DMS153 (cell line): ENCODE measurements at regions not wholly inside any gene's neighbourhood (a gene's known extent, or its start where the extent isn't known, plus 50 kb on each side); places are given as distances from the start of the nearest gene placed in this dataset.

Experiments used
- DNase-seq: peaks from one replicate; lab custom pipeline; 2025; lab: John Stamatoyannopoulos, UW

- DNase-seq: no peak
Observed at GRCh38 chr18:70456376-70456775, 167.5 kb downstream of the SOCS6 start.

GRCh38 chr18:70455731-70456130 is 166.9 kb downstream of the SOCS6 start:
- no peak for DNase-seq

DNA sequence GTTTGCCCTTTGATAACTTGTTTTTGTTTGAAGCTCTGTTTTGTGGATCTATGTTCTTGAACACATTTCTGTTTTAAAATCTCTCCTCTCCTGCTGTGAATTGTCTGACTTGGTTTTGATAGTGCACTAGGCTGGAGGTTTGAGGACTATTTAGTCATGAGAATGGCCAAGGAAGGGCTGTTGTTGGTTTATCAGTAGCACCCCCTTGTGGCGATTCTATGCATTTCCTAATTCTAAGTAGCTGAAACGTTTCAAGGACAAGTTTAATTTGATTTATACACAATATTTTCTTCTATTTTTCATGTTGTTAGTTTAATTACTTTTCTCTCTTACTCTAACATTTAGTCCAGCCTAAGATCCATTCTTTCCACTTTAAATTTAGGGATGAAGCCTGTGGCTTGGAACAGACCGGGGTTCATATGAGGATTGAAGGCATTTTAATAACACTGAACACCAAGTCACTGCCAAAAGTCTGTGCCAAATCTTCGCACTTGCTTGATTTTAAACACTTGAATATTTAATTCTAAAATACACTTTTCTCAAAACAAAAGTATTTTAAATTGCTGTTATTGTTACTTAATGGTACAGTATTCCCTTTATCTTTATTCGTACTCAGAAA is 166.0 kb downstream of the SOCS6 start:
- DNase-seq: peak; percentile 5

- DNase-seq: no peak
Observed at GRCh38 chr18:70453058-70453775, 164.4 kb downstream of the SOCS6 start.

- DNase-seq: no peak
Observed at GRCh38 chr18:70452501-70452900, 163.7 kb downstream of the SOCS6 start.

DNA sequence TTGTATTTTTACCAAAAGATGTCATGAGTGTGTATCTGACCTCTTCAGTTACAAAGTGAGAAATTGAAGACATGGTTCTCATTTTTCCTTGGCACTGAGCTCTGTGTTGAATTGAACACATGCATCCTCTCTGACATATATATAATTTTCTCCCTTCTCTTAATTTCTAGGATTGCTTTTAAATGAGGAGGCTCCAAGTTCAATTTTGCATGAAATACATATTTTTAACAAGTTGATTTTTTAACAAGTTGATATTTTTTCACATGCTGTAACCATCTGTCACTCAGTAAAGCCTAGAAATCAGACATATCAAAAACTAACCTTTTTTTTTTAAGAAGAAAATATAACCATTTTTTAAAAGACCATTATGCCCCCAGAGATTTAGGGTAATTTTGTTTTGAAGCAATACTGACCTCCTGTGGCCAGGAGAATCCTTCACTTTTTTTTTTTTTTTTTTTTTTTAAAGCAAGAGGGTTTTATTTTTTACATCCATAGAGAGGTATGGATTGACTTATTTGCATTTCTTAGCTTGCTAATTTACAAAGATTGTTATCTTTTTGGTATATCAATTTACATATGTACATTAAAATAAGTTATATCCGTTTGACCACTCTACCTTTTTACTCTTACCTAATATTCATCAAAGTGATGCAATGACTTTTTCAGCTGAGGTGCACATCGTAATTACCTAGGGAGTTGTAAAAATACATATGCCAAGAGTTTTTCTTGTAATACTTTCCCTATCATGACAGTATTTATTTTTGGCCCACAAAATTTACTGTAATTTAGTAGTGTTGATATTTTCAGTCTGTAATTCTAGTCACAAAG is 161.8 kb downstream of the SOCS6 start:
- DNase-seq: no peak

DNA sequence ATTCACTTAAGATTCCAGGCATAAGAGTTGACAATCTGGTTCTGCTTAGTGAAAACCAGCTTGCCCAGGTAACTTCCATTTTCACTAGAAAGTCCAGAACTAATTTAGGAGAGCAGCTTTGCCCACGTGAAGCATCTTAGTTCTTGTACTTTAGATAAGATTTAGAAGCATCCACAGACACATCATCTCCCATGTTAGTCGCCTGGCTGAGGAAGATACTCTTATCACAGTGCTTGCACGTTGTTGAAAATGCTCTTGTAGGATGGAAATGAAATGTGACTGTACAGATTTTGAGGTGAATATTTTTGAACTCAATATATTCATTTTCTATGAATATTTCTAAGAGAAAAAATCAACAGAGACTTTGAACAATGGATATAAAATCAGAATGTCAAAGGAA is 159.7 kb downstream of the SOCS6 start:
- DNase-seq: no peak

DNA sequence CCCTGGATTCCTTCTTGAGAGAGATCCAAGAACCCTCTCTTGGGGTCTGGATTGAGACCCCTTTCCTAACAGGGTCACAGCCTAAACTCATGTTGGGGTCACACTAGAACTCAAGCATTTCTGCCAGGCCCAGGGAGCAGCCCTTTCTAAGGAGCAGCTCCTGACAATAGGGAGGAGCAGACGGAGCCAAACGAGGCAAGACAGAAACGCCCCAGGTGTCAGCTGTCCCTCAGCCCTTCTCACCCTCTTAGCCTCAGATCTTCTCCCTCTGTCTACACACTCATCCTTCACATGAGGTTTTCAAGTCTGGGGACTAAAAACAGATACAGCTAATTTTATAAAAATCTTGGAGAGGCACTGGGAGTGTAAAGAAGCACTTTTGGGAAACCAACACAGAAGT is 157.2 kb downstream of the SOCS6 start:
- no peak for DNase-seq

- no peak for DNase-seq
Observed at GRCh38 chr18:70442933-70443332, 154.1 kb downstream of the SOCS6 start.

GRCh38 chr18:70432804-70433400 is 144.1 kb downstream of the SOCS6 start:
- no peak for DNase-seq

DNA sequence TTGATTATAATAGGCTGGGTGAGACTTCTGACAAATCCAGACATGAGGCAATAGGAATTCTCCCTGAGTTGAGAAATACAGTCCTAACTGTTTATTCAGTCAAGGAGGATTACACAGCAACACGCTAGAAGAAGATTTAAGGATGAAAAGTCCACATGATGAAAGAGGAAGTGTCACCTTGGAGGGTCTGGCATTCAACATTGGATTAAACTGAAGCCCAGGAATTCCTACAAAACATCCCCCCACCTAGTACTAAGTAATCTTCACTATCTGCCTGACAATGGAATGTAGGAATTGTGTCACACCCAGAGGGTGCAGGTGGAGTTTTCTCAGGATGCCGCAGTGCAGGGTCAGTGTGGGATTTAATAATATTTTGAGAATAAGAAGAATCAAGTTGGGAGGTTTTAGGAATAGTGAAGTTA is 142.4 kb downstream of the SOCS6 start:
- DNase-seq: no peak

- no peak for DNase-seq
Observed at GRCh38 chr18:70430501-70431173, 141.8 kb downstream of the SOCS6 start.

- no peak for DNase-seq
Observed at GRCh38 chr18:70429847-70430500, 141.1 kb downstream of the SOCS6 start.

DNA sequence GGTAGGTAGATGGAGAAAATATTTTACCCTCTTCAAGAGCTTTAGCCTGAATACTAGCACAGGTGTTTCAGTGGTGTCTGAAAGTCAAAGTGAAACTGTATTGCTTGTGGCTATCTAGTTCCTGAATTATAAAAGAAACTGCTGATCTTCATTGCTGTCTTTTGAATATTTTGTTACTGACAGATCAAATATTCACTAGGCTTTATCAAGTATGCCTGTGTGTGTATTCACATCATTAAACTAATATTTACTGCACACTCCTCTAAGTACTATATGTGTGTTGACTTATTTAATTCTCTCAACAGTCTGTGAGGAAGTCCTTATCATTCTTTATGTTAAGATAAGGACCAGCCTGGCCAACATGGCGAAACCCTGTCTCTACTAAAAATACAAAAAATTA is 139.6 kb downstream of the SOCS6 start:
- no peak for DNase-seq

- no peak for DNase-seq
Observed at GRCh38 chr18:70426818-70427217, 138.0 kb downstream of the SOCS6 start.

GRCh38 chr18:70425236-70425635 is 136.4 kb downstream of the SOCS6 start:
- DNase-seq: no peak

- no peak for DNase-seq
Observed at GRCh38 chr18:70423988-70424387, 135.1 kb downstream of the SOCS6 start.

- DNase-seq: no peak
Observed at GRCh38 chr18:70423120-70423519, 134.3 kb downstream of the SOCS6 start.

DNA sequence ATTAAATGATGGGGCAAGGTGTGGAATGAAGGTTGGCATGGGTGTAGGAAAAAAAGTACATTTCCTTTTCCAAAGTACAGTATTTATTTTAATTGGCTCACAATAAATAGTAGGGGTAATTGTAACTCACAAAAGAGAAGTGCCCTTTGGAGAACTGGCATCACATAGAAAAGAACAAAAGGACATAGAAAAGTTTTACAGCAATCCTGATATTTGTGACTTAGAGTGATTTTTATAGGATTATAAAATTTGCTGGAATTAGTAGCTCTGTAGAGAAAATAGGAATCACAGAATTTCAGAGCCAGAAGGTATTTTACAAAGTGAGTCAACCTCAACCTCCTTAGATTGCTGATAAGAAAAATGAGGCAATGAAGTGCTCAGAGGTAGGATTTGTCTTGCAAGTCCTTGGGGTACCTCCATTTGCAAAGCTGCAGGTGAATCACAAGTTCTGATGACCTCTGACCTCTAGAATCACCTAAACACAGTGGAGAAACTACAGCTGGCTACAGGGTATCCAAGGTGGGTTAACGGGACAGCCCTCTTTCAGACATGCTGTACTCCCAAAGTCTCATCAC is 133.6 kb downstream of the SOCS6 start:
- DNase-seq: no peak

GRCh38 chr18:70421471-70422390 is 132.9 kb downstream of the SOCS6 start:
- peak; percentile 19 for DNase-seq
